Calu3 (cell line): ENCODE measurements at regions not wholly inside any gene's neighbourhood (a gene's known extent, or its start where the extent isn't known, plus 50 kb on each side); places are given as distances from the start of the nearest gene placed in this dataset.
A peak's percentile ranks its signal among the peaks of the same experiment; 100 is the strongest.
"Not testable (repeated sequence)": the region's sequence is repeated elsewhere in the genome, so short reads cannot be mapped to it uniquely, and the experiment has no call there.

ENCODE experiments used
- BruUV-seq: library from RNA; stranded (reverse); fragments of 400-500 nt; replicated peaks from 2 replicates; lab custom pipeline; 2021; lab: Mats Ljungman, UMichigan
- CTCF ChIA-PET: fragments of 300-600 bp; sonication (Branson Sonifier 250); formaldehyde crosslinking; loops from one replicate; lab custom pipeline; 2022; ENCODE audit warnings: antibody characterized with exemption; lab: Charles Lee
- DNase-seq: peaks from one replicate; pipeline ENCODE4 v3.0.0; 2022
- H3K27ac Mint-ChIP-seq: one replicate; pipeline ENCODE4 v1.8.0; 2022; ENCODE audit warnings: mixed read lengths; ENCODE audit not compliant: unreplicated experiment
- H3K27me3 Mint-ChIP-seq: one replicate; pipeline ENCODE4 v1.8.0; 2022; ENCODE audit warnings: mixed read lengths; ENCODE audit not compliant: unreplicated experiment
- H3K36me3 Mint-ChIP-seq: one replicate; pipeline ENCODE4 v1.8.0; 2022; ENCODE audit warnings: mild to moderate bottlenecking, moderate library complexity, mixed read lengths; ENCODE audit not compliant: insufficient read depth, unreplicated experiment
- H3K4me1 Mint-ChIP-seq: one replicate; pipeline ENCODE4 v1.8.0; 2022; ENCODE audit warnings: mild to moderate bottlenecking, low read depth, mixed read lengths; ENCODE audit not compliant: unreplicated experiment
- H3K4me3 Mint-ChIP-seq: one replicate; pipeline ENCODE4 v1.8.0; 2022; ENCODE audit warnings: mild to moderate bottlenecking, low read depth, moderate library complexity, mixed read lengths; ENCODE audit not compliant: unreplicated experiment
- H3K9me3 Mint-ChIP-seq: one replicate; pipeline ENCODE4 v1.8.0; 2022; ENCODE audit warnings: low read depth, mixed read lengths; ENCODE audit not compliant: unreplicated experiment
- CTCF ChIP-seq: fragments of 200-600 bp; IDR thresholded peaks from one replicate; pipeline ENCODE4 v1.8.0; 2022; ENCODE audit warnings: antibody characterized with exemption; ENCODE audit not compliant: unreplicated experiment
- intact Hi-C: fragments of 100-400 bp; cut with micrococcal nuclease; formaldehyde crosslinking; loops from one replicate; pipeline ENCODE4 v1.10.0; 2022; ENCODE audit not compliant: unreplicated experiment

GRCh38 chrX:128992107-128992971, 531.0 kb downstream of the SMARCA1 start:
- no peaks in the 10 kb centered on the region for H3K27me3 Mint-ChIP-seq
- intact Hi-C loops = no loop called here
- H3K36me3 Mint-ChIP-seq = no peaks in the 10 kb centered on the region
- BruUV-seq = no TSS peak
- H3K9me3 Mint-ChIP-seq = peaks cover 10% of the 10 kb centered on the region
- no peak for DNase-seq
- no peak overlapping the region for H3K27ac Mint-ChIP-seq
- H3K4me1 Mint-ChIP-seq = no peaks in the 10 kb centered on the region
- no peak for TF ChIP-seq CTCF
- CTCF ChIA-PET = no interaction called here
- no peak overlapping the region for H3K4me3 Mint-ChIP-seq

GRCh38 chrX:128975745-128976144, 547.5 kb downstream of the SMARCA1 start:
- CTCF ChIA-PET = interaction anchor here (1.2 kb wide), 1 partner anchor 337 kb away, joined by 3 read pairs; no protein-coding TSS in a partner anchor
- intact Hi-C loops = no loop called here
- peak; percentile 38 for DNase-seq
- no TSS peak for BruUV-seq
- Mint-ChIP-seq H3K4me3 (no peak overlapping the region), H3K36me3 (no peaks in the 10 kb centered on the region), H3K4me1 (no peaks in the 10 kb centered on the region), H3K9me3 (no peaks in the 10 kb centered on the region), H3K27me3 (no peaks in the 10 kb centered on the region), H3K27ac (no peak overlapping the region)
- peak; percentile 43 for TF ChIP-seq CTCF

- CTCF ChIA-PET = no interaction called here
- intact Hi-C loops = loop anchor here (5.0 kb wide), 1 partner anchor 389 kb away; no protein-coding TSS in a partner anchor
- H3K4me1 Mint-ChIP-seq = no peaks in the 10 kb centered on the region
- TF ChIP-seq CTCF = no peak
- no peak overlapping the region for H3K4me3 Mint-ChIP-seq
- no peaks in the 10 kb centered on the region for H3K36me3 Mint-ChIP-seq
- H3K27me3 Mint-ChIP-seq = no peaks in the 10 kb centered on the region
- DNase-seq = no peak
- no TSS peak for BruUV-seq
- no peaks in the 10 kb centered on the region for H3K9me3 Mint-ChIP-seq
- no peak overlapping the region for H3K27ac Mint-ChIP-seq
Observed at GRCh38 chrX:128973033-128973432, 550.3 kb downstream of the SMARCA1 start.

GRCh38 chrX:128961290-128961689, 562.0 kb downstream of the SMARCA1 start:
- H3K36me3 Mint-ChIP-seq = no peaks in the 10 kb centered on the region
- H3K4me3 Mint-ChIP-seq = no peak overlapping the region
- no TSS peak for BruUV-seq
- intact Hi-C loops = no loop called here
- no peak for TF ChIP-seq CTCF
- CTCF ChIA-PET = no interaction called here
- no peaks in the 10 kb centered on the region for H3K27me3 Mint-ChIP-seq
- DNase-seq = no peak
- H3K9me3 Mint-ChIP-seq = peaks cover 13% of the 10 kb centered on the region
- H3K27ac Mint-ChIP-seq = no peak overlapping the region
- no peaks in the 10 kb centered on the region for H3K4me1 Mint-ChIP-seq

GRCh38 chrX:128954697-128955096, 568.6 kb downstream of the SMARCA1 start:
- BruUV-seq, H3K27me3 Mint-ChIP-seq, H3K36me3 Mint-ChIP-seq, H3K27ac Mint-ChIP-seq, H3K4me1 Mint-ChIP-seq, DNase-seq, H3K4me3 Mint-ChIP-seq, CTCF ChIA-PET, intact Hi-C loops: not testable (repeated sequence)
- peaks cover 17% of the 10 kb centered on the region for H3K9me3 Mint-ChIP-seq
